ENCODE measurements at regions not wholly inside any gene's neighbourhood (a gene's known extent, or its start where the extent isn't known, plus 50 kb on each side); places are given as distances from the start of the nearest gene placed in this dataset.

DNA sequence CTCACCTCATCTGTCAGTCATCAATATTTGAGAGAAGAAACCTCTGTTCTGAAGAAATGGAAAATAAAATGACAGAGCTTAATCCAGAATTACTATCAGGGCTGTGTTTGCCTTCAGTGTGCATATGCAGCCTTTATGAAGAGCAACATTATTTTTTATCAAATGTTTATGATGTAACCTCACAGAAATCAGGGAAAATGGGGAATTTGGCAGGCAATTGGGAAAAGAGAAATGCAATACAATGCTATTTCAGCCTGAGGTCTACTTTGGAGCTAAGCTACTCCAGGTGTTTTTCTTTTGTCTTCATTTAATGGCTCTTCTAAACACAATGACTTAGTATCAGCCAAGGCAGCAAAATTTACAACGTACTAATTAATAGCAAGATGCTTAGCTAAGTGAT is 241.1 kb upstream of the TET2 start:
- TF ChIP-seq, protein P1, sequence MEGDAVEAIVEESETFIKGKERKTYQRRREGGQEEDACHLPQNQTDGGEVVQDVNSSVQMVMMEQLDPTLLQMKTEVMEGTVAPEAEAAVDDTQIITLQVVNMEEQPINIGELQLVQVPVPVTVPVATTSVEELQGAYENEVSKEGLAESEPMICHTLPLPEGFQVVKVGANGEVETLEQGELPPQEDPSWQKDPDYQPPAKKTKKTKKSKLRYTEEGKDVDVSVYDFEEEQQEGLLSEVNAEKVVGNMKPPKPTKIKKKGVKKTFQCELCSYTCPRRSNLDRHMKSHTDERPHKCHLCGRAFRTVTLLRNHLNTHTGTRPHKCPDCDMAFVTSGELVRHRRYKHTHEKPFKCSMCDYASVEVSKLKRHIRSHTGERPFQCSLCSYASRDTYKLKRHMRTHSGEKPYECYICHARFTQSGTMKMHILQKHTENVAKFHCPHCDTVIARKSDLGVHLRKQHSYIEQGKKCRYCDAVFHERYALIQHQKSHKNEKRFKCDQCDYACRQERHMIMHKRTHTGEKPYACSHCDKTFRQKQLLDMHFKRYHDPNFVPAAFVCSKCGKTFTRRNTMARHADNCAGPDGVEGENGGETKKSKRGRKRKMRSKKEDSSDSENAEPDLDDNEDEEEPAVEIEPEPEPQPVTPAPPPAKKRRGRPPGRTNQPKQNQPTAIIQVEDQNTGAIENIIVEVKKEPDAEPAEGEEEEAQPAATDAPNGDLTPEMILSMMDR (IDR thresholded peaks at IDR 0.05 in 8 of 11, conservative IDR thresholded peaks at IDR 0.05 in 3 of 11): no peak
- TF ChIP-seq POLR2AphosphoS5 (IDR thresholded peaks at IDR 0.05) (no peak), POLR2A (IDR thresholded peaks at IDR 0.05) (no peak)
